ENCODE measurements at regions not wholly inside any gene's neighbourhood (a gene's known extent, or its start where the extent isn't known, plus 50 kb on each side); places are given as distances from the start of the nearest gene placed in this dataset.
A peak's percentile ranks its signal among the peaks of the same experiment; 100 is the strongest.

DNA sequence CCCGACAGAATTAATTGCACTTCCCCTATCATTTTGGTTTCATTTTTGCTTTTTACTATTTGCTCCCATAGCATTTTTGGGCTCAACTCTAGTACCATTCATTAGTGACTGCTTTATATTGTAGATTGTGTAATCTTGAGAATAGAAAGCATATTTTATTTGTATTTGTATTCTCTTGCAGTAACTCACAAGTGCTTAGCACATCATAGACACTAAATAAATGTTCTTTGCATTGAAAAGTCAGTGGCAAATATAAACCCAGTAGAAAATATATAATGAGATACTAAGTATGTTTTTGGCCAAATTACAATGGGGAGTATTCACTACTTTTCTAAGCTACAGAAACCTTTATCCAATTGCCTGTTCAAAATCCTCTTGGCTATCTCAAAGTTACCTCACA is 359.7 kb upstream of the CAMK1G start:
- DNase-seq (ENCODE audit: low read depth) = no peak
- in situ Hi-C loops (cut with HindIII; ENCODE audit: low pct_unique_long_range_greater_than_20kb, low sequenced_read_pairs) = no loop called here

DNA sequence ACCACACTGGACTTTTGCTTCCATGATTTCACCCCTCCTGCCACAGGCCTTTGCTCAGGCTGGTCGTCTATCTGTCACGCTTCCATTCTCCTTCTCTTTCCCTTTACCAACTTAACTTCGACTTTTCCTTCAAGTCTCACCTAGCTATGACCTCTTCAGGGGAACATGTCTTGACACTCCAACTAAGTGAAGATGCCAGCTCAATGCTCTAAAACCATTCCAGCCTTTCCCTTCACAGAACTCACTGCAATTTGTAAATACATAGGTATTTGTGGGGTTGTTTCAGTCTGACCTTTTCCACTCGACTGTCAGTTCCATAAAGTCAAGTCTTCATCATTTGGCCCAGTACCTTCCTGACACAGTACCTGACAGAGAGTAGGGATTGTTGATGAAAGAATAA is 358.6 kb upstream of the CAMK1G start:
- in situ Hi-C loops (cut with HindIII; ENCODE audit: low pct_unique_long_range_greater_than_20kb, low sequenced_read_pairs) = no loop called here
- no peak for DNase-seq (ENCODE audit: low read depth)

DNA sequence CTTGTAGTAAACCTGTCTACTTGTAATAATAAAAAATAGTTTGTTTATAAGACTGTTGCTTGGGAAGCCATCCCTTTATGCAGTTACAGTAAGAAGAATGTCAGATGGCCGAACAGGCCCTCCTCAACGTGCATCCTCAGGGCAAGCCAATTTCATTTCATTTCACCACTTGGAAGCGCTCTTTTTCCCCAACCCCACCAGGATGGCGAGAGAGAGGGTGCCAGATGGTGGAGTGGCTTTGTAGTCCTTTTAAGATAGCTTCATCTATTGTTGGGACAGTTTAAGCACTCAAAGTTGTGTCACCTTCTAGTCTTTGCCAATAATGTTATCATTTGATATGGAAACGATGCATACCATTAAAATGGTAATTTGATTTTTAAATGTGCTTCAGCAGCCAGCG is 356.3 kb upstream of the CAMK1G start:
- no peak for DNase-seq (ENCODE audit: low read depth)
- in situ Hi-C loops (cut with HindIII; ENCODE audit: low pct_unique_long_range_greater_than_20kb, low sequenced_read_pairs) = no loop called here

DNA sequence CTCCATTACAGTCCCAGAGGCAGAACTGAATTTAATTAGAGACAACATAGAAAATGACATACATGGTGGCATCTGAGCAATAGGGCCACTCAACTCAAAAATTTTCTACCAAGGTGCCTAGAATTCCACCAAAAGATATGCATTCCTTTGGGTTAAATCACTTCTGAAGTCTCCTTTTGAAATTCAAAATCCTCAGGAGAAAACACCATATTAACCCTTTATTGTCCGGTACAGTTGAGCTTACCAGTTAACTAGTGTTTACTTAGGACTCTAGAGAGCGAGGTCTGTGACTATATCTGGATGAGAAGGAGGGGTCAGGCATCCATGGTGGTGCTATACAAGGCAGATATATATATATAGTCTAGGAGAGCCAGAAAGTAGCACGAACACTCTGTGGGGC is 355.6 kb upstream of the CAMK1G start:
- no peak for DNase-seq (ENCODE audit: low read depth)
- in situ Hi-C loops (cut with HindIII; ENCODE audit: low pct_unique_long_range_greater_than_20kb, low sequenced_read_pairs) = no loop called here

DNA sequence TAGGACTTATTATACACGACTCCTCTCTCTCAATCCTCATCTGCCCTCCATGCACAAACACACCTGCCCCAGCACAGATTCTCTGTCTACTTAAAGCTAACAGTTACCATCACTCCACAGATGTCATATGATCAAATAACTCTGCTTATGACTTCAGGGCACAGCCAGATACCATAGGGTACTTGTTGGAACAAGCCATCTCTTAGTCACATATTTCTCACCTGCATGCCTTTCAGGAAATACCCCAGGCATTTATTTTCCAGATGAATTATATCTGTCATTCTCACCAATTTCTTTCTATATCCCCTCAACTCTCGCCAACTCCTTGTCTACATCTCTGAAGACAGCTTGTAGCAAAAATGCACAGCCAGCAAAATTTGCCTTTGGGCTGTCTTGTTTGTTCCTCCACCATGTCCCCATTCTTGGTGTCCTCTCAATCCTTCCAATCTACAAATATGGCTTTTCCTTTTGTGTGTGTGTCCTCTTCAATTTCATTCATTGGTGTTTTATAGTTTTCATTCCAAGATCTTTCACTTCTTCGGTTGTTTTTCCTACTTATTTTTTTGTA is 353.9 kb upstream of the CAMK1G start:
- in situ Hi-C loops (cut with HindIII; ENCODE audit: low pct_unique_long_range_greater_than_20kb, low sequenced_read_pairs) = no loop called here
- no peak for DNase-seq (ENCODE audit: low read depth)

DNA sequence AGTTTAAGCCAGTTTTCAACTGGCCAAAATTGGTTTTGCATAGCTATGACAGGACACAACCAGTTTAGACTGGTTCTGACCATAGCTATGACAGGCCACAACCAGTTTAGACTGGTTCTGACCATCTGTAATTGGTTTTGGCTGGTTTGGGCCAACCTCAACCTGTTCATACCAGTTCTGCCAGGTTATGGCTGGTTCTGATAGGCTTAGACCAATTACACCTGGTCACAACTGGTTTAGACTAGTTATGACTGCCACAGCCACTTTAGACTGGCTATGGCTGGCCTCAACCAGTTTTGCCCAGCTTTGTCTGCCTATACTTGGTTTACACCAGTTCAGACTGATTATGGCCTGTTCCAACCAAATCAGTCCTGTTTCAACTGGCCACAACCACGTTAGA is 353.2 kb upstream of the CAMK1G start:
- in situ Hi-C loops (cut with HindIII; ENCODE audit: low pct_unique_long_range_greater_than_20kb, low sequenced_read_pairs) = no loop called here
- DNase-seq (ENCODE audit: low read depth) = no peak

DNA sequence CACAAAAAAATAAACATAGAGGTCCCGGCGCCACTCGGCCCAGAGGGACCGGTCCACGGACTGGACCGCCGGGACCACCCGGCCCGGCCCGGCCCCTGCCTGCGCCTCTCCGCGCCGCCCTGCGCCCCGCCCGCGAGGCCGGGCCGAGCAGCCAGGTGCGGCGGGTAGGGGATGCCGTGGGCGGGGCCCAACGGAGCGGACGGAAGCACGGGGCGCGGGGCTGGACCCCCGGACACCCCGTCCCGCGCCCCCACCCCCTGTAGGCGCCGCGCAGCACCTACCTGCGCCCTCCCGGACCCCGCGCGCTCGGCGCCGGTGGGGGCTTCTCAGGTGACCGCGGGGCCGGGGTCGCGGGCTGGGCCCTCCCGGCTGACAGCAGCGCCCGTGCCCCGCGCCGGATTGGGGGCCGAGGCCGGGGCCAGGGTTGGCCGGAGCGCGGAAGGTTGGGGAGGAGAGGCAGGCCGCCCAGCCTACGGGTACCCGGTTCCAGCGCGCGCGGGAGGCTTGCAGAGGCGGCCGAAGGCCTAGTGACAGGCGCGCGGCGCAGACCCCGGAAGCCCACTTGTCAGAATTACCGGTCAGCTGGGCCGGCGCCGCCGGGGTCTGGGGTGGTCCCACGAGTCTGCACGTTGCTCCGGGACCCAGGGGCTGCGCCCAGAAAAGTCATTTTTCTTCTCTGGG is 351.9 kb upstream of the CAMK1G start:
- in situ Hi-C loops (cut with HindIII; ENCODE audit: low pct_unique_long_range_greater_than_20kb, low sequenced_read_pairs) = no loop called here
- no peak for DNase-seq (ENCODE audit: low read depth)

DNA sequence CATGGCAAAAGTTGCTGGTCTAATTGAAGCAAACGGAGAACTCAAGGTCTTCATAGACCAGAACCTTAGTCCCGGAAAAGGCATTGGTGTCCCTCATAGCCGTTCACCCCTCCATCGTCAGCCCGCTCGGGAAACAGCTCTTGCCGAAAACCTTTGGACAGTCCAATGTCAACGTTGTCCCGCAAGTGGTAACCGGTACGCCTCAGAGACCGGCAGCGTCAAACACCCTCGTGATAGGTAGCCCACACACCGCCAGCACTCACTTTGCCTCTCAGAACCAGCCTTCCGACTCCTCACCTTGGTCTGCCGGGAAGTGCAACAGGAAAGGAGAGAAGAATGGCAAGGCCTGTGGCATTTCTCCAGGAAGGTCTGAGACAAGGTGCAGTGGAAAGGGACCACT is 351.3 kb upstream of the CAMK1G start:
- in situ Hi-C loops (cut with HindIII; ENCODE audit: low pct_unique_long_range_greater_than_20kb, low sequenced_read_pairs) = no loop called here
- DNase-seq (ENCODE audit: low read depth) = no peak

DNA sequence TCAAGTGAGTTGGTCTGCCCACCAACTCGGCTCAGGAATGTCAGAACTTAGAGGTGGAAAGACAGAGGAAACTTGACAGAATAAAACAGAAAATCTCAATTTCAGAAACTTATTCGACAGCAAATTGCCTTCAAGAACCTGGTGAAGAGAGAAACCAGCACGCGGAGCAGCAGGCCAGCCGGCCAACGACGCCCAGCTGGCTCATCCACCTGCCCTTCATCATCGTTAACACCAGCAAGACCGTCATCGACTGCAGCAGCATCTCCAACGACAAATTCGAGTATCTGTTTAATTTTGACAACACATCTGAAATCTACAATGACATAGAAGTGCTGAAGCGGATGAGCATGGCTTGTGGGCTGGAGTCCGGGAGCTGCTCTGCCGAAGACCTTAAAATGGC is 350.8 kb upstream of the CAMK1G start:
- in situ Hi-C loops (cut with HindIII; ENCODE audit: low pct_unique_long_range_greater_than_20kb, low sequenced_read_pairs) = no loop called here
- DNase-seq (ENCODE audit: low read depth) = no peak

DNA sequence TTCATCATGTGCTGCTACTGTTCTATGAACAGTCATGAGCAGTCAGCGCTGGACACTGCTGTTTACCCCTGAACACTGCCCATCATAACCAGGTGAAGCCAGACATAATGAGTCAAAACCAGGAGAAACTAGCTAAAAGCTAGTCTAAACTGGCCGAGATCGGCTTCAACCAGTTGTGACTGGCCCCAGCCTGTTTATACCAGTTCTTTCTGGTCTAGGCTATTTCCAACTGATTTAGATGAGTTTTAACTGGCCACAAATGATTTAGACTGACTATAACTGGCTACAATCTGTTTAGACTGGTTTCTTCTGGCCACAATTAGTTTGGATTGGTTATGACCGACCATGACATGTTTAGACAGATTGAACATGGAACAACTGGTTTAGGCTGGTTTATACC is 348.3 kb upstream of the CAMK1G start:
- in situ Hi-C loops (cut with HindIII; ENCODE audit: low pct_unique_long_range_greater_than_20kb, low sequenced_read_pairs) = no loop called here
- no peak for DNase-seq (ENCODE audit: low read depth)

DNA sequence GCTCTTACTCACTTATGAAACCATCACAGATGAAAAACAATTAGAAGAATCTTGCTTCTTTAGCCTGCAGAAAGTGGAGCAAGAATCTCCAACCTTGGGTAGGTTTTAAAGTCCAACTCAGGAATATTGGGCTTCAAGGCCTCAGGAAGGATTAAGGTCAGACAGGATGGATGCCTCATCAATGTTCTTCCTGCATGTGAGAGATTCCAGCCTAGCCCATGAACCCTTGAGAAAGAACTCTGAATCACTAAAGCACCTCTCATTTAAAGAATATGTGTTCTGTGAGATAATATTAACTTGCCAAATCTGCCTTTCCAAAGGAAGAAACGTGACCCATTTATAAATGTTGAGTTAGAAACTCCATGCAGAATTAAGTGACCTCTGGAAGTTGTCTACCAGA is 345.2 kb upstream of the CAMK1G start:
- in situ Hi-C loops (cut with HindIII; ENCODE audit: low pct_unique_long_range_greater_than_20kb, low sequenced_read_pairs) = no loop called here
- no peak for DNase-seq (ENCODE audit: low read depth)

DNA sequence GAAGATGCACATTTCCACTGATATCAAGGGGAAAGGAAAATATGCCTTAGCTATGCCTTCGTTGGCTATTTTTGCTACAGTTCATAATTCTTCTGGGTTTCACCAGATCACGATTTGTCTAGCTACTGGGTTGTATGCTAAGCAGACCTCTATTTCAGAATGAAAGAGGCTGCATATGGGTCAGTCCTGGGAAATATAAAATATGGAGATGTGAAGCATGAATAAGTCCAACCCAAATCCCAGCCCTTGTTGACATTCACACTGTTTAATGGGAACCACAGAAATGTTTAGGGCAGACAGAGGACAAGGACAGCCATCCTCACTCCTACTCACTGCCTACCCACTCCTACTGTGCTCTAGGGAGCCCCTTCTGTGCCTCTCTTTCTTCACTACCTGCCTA is 343.2 kb upstream of the CAMK1G start:
- in situ Hi-C loops (cut with HindIII; ENCODE audit: low pct_unique_long_range_greater_than_20kb, low sequenced_read_pairs) = no loop called here
- DNase-seq (ENCODE audit: low read depth) = no peak

DNA sequence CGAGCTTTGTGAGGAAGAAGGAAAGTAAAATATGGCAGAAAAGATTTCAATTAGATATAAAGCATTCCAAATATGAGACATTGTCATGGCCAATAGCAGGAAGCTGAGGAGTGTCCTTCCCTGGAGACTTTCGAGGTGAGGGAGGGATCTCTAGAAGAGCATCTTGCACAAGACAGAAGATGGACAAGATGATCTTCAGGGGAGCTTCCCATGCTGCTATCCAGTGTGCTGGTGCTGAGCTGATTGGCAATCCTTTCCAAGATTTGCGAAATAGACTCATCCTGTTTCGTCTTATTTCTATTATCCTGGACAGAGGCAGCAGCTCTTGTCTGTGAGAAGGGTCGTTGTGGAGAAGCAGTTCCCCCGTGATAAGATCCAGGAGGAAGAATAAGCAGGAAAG is 342.0 kb upstream of the CAMK1G start:
- no peak for DNase-seq (ENCODE audit: low read depth)
- in situ Hi-C loops (cut with HindIII; ENCODE audit: low pct_unique_long_range_greater_than_20kb, low sequenced_read_pairs) = no loop called here

DNA sequence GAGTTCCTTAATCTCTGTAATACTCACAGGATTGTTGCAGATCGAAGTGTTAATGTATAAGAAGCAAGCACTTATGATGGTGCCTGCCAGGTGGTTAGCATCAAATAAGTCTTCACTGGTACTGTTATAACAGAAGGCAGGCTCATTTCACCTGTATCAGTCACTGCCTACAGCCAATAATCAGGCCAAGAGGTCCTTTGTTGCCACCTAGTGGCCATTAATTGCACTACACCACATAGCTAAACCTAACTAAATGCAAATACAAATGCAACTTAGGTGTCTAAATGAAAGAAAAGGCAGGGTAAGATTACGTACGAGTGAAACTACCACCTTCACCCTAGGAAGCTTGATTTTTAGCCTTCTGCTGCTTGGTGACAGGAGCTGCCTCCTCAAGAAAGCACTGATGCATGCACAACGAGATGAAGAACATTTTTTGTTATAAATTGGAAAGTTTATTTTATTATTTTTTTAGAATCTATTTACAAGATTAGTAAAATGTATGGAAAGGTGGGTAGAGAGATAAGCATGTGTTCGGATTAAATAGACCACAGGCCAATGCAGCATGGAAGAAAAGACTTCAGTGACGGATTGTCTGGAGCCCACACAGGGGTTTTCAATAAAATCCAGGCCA is 334.8 kb upstream of the CAMK1G start:
- in situ Hi-C loops (cut with HindIII; ENCODE audit: low pct_unique_long_range_greater_than_20kb, low sequenced_read_pairs) = no loop called here
- peak; percentile 31 for DNase-seq (ENCODE audit: low read depth)

DNA sequence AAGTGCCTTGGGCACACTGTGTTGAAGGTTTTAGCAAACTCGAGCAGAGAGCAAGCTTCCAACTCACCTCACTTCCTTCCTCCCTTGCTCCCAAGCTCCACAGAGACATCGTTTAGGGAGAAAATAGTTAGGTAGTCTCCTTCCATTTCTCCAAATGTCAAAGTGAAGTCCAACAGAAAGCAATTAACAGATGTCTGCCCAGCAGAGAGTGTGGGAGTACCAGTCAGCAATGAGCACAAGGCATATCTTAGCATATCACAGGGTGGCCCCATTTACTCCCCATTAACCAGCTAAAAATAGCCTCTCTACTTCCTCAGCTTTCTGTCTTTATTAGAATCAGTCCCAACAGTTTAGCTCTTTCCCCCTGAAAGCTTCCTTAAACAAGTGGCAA is 334.2 kb upstream of the CAMK1G start:
- no peak for DNase-seq (ENCODE audit: low read depth)
- in situ Hi-C loops (cut with HindIII; ENCODE audit: low pct_unique_long_range_greater_than_20kb, low sequenced_read_pairs) = no loop called here

DNA sequence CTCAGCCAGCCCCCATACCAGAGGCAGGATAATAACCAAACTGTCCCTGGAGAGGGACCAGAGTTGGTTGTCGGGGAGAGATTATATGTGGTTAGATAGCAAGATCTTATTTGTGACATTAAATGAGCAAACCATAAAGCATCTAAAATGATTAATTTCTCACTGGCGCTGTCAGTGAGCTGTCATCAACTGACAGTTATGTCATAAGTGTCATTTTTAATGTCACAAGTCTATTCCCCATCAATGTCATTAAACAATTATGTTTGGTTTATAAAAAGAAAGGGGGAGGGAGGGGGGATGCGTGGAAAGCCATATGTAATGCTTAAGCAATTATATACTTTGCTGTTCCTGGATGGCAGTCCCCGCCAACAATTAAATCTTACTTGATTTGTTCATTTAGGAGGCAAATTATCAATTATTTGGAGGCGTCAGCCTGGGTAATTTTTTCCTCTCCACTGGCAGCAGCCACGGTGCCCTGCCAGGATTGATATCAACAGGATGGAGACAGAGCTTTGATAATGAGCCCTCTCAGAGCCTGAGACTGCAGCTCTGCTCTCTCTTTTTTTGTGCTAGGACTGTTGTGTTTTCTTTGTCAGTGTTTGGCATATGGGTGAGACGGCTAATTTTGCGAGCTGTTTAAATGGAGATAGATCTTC is 333.6 kb upstream of the CAMK1G start:
- in situ Hi-C loops (cut with HindIII; ENCODE audit: low pct_unique_long_range_greater_than_20kb, low sequenced_read_pairs) = no loop called here
- no peak for DNase-seq (ENCODE audit: low read depth)

DNA sequence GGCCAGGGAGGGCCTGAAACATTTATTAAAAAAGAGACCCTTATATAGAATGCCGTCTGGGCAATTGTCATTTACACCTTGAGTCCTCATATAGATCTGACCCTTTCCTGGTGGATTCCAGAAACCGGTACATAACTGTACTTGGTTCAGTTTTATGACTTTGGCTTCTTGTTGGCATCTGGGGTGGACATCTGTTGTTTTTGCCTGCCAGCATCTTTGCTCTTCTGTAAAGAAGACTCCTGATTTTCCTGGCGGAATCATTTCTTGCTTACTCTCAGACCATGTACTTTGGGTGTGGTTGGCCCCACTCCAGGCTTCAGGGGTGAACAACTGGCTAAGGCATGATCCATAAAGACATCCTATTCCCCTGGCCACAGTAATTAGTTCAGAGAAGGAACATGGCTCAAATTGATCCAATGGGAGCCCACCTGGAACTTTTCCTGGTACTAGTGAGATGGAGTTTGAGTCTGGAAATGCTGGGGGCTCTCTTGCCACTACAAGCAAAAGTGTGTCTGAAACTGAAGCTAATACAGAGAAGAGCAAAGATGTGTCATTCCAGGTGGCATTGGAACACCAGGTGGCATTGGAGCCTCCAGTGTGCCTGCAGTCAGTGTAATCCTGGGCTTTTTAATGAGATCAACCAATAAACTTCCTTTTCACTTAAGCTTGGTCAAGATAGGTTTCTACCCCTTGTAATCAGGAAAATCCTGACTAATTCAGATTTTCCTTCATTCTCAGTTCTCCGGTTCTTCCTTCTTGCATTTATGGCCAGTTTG is 332.5 kb upstream of the CAMK1G start:
- no peak for DNase-seq (ENCODE audit: low read depth)
- in situ Hi-C loops (cut with HindIII; ENCODE audit: low pct_unique_long_range_greater_than_20kb, low sequenced_read_pairs) = no loop called here

DNA sequence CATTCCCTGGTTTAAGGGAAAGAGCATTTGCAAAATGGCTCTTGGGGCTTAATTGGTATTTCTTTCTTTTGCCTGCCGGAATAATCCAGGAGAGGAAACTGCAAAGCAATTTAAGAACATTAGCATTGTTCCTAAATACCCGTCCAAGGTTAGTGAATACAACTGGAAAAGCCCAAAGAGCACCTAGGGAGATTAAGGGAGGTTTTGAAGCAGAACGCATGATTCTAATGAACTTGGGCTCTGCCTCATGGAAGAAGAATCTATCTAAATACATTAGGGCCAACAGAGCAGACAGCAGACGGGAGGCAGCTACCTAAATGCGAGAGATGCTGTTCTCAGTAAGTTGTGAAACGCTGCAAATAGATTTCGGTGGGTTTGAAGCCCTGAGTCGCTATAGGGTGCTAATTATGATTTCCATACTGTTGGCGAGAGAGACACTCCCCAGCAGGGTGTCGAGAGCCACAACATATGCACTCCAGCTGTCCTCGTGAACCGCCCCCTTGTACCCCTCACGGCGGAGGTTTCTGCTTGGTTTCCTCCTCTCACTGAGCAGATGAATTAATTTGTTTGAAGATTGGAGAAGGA is 326.7 kb upstream of the CAMK1G start:
- no peak for DNase-seq (ENCODE audit: low read depth)
- in situ Hi-C loops (cut with HindIII; ENCODE audit: low pct_unique_long_range_greater_than_20kb, low sequenced_read_pairs) = no loop called here

DNA sequence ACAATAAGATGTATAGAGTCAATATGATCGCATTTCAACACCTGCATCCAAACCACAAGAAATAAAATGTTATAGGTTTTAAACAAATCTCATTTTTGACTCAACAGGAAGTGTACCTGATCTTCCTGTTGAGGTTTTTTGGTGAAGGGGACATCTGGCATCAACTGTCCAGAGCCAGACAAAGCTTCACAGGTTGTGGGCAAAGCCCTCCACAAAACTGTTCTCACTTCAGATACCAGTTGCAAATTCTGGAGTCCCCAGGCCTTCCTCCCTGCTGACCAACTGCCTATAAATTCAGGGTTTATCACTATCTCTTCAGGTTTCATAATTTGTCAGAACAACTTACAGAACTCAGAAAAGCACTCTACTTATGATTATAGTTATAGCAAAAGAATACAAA is 326.1 kb upstream of the CAMK1G start:
- no peak for DNase-seq (ENCODE audit: low read depth)
- in situ Hi-C loops (cut with HindIII; ENCODE audit: low pct_unique_long_range_greater_than_20kb, low sequenced_read_pairs) = no loop called here
